ENCODE measurements at regions not wholly inside any gene's neighbourhood (a gene's known extent, or its start where the extent isn't known, plus 50 kb on each side); places are given as distances from the start of the nearest gene placed in this dataset.

- Histone ChIP-seq H3K9me2 (no peaks in the 10 kb centered on the region), H3K36me3 (replicated peaks in 1 of 2; ENCODE audit: control insufficient read depth in 1 of 2, insufficient read depth in 2 of 2, low read length in 1 of 2) (no peaks in the 10 kb centered on the region), H3K27me3 (ENCODE audit: insufficient read depth) (no peaks in the 10 kb centered on the region), H2AFZ (ENCODE audit: low read depth) (no peak overlapping the region; the same call in 1 of the 2 replicates), H3K4me3 (ENCODE audit: low read depth in 2 of 2, low read length in 1 of 2) (no peak overlapping the region), H3K9me3 (peaks cover 5% of the 10 kb centered on the region; the same call in 1 of the 2 replicates), H3F3A (replicated peaks; ENCODE audit: insufficient read depth) (no peaks in the 10 kb centered on the region), H3K4me1 (ENCODE audit: control insufficient read depth in 1 of 2, insufficient read depth in 2 of 2, low read depth in 1 of 2, low read length in 1 of 2) (peaks cover 0 to 23% of the 10 kb centered on the region in 2 experiments; a peak in 3 of 4 replicates), H3K27ac (ENCODE audit: low read depth in 2 of 2, low read length in 1 of 2) (peak overlapping the region in 1 of 2 experiments; percentile 98; a peak in 2 of 4 replicates), H3K4me2 (no peak overlapping the region), H3K79me2 (ENCODE audit: insufficient read depth) (no peaks in the 10 kb centered on the region), H3K9ac (no peak overlapping the region), H4K20me1 (ENCODE audit: insufficient read depth) (no peaks in the 10 kb centered on the region)
- WGBS (ENCODE audit: low lambda C conversion rate), result 84% methylated on average over 11 of the region's 11 CpGs
- ChIA-PET POLR2A (interaction anchor here (3.4 kb wide), 1 partner anchor 15 kb away, joined by 29 read pairs; no protein-coding TSS in a partner anchor), CTCF (interaction anchor here (0.6 to 2.6 kb wide), 7 partner anchors 9 to 295 kb away, joined by 3 to 11 read pairs (median 4); no protein-coding TSS in a partner anchor)
- no peak for DNase-seq
- TF ChIP-seq, protein P1, sequence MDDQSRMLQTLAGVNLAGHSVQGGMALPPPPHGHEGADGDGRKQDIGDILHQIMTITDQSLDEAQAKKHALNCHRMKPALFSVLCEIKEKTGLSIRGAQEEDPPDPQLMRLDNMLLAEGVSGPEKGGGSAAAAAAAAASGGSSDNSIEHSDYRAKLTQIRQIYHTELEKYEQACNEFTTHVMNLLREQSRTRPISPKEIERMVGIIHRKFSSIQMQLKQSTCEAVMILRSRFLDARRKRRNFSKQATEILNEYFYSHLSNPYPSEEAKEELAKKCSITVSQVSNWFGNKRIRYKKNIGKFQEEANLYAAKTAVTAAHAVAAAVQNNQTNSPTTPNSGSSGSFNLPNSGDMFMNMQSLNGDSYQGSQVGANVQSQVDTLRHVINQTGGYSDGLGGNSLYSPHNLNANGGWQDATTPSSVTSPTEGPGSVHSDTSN (IDR thresholded peaks at IDR 0.05), result no peak
- TF ChIP-seq, protein P2, sequence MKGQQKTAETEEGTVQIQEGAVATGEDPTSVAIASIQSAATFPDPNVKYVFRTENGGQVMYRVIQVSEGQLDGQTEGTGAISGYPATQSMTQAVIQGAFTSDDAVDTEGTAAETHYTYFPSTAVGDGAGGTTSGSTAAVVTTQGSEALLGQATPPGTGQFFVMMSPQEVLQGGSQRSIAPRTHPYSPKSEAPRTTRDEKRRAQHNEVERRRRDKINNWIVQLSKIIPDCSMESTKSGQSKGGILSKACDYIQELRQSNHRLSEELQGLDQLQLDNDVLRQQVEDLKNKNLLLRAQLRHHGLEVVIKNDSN (IDR thresholded peaks at IDR 0.05; ENCODE audit: borderline replicate concordance, low read depth), result no peak
- TF ChIP-seq USF2 (IDR thresholded peaks at IDR 0.05; ENCODE audit: borderline replicate concordance, low read depth, low read length) (no peak), EZH2phosphoT487 (IDR thresholded peaks at IDR 0.05; ENCODE audit: borderline replicate concordance, low read depth) (no peak), RCOR1 (IDR thresholded peaks at IDR 0.05; ENCODE audit: low read length) (no peak), TEAD4 (IDR thresholded peaks at IDR 0.05; ENCODE audit: borderline replicate concordance, insufficient read depth) (no peak), FOXM1 (IDR thresholded peaks at IDR 0.05; ENCODE audit: low read depth) (no peak), ZBTB33 (IDR thresholded peaks at IDR 0.05; ENCODE audit: borderline replicate concordance, low read depth) (no peak), POLR2AphosphoS5 (IDR thresholded peaks at IDR 0.05; ENCODE audit: low read depth, low read length) (no peak), FOSL2 (IDR thresholded peaks at IDR 0.05; ENCODE audit: borderline replicate concordance, low read depth) (no peak), TCF12 (IDR thresholded peaks at IDR 0.05) (no peak), NRF1 (IDR thresholded peaks at IDR 0.05; ENCODE audit: low read depth, low read length) (no peak), TAF1 (IDR thresholded peaks at IDR 0.05; ENCODE audit: borderline replicate concordance, low read depth, low read length) (no peak), IRF3 (IDR thresholded peaks at IDR 0.05; ENCODE audit: low read depth, low read length) (no peak), CHD2 (IDR thresholded peaks at IDR 0.05; ENCODE audit: low read length, partially characterized antibody) (no peak), RAD21 (IDR thresholded peaks at IDR 0.05; ENCODE audit: low read length) (no peak), RFX5 (IDR thresholded peaks at IDR 0.05; ENCODE audit: low read length) (no peak), ELF1 (IDR thresholded peaks at IDR 0.05) (no peak), MXI1 (IDR thresholded peaks at IDR 0.05; ENCODE audit: low read depth, low read length) (no peak)
- TF ChIP-seq, protein P3, sequence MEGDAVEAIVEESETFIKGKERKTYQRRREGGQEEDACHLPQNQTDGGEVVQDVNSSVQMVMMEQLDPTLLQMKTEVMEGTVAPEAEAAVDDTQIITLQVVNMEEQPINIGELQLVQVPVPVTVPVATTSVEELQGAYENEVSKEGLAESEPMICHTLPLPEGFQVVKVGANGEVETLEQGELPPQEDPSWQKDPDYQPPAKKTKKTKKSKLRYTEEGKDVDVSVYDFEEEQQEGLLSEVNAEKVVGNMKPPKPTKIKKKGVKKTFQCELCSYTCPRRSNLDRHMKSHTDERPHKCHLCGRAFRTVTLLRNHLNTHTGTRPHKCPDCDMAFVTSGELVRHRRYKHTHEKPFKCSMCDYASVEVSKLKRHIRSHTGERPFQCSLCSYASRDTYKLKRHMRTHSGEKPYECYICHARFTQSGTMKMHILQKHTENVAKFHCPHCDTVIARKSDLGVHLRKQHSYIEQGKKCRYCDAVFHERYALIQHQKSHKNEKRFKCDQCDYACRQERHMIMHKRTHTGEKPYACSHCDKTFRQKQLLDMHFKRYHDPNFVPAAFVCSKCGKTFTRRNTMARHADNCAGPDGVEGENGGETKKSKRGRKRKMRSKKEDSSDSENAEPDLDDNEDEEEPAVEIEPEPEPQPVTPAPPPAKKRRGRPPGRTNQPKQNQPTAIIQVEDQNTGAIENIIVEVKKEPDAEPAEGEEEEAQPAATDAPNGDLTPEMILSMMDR (IDR thresholded peaks at IDR 0.05), result no peak
Measured at GRCh38 chr3:18127859-18128681, 297.1 kb downstream of the SATB1 start.

All from SK-N-SH (cell line).